ENCODE measurements at regions not wholly inside any gene's neighbourhood (a gene's known extent, or its start where the extent isn't known, plus 50 kb on each side); places are given as distances from the start of the nearest gene placed in this dataset.

DNA sequence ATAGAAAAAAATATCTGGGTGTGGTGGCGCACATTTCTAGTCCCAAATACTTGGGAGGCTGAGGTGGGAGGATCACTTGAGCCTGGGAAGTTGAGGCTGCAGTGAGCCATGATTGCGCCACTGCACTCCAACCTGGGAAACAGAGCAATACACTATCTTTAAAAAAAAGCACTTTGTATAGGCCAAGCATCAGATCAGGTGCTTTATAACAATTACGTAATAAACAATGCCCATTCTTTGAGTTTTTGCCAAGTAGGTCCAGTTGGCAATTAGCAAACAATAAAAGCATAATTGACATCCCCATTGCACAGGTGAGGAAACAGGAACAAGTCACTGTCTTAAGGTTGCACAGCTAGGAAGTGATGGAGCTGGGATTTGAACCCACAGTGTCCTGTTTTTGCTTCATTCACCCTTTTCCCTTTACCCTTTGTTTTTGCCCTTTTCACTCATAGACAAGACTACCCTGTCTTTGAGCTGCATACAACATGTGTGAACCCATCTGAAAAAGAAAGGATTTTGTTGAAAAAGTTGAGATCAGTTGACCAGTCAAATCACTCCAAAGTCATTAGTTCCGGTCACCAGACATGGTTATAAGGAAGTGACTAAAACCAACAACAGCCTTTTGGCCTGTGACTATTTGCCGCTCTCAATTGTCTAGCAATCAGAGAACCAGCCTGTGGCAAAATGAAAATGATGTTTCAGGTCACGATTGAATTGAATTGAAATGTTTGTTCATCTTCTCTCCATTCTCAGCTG is 303.6 kb downstream of the TFAP2C start:
- no peak for DNase-seq

DNA sequence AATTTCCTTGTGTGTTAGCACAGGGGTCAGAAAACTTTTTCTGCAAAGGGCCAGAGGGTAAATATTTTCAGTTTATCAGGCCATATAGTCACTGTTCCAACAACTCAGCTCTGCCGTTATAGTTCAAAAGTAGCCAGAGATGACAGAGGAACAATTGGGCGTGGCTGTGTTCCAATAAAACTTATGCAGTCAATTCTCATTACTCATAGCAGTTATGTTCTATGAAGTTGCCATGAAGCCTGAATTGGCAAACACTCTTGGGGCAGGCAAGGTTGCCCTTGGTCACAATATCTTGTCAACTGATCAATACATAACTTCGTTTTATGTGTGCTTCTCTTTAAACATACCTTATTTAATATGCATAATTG is 304.2 kb downstream of the TFAP2C start:
- DNase-seq, result no peak

DNA sequence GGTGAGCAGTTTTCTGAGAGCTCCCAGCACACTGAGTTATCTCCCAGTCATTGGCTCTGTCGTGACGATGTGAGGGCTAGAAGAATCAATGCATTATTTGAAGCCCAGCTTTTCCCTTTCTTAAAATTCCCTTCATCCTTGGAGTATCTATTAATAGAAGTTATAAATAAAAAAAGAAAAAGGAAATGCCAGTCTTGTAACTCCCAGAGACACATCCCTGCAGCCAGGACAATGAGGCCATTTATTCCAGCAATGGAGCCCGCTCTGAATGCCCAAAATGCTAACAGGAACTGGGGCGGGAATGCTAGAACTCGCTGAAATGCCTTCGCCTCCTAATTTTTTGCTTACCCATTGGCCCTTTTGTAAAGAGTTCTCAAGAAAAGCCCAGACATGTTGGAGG is 305.8 kb downstream of the TFAP2C start:
- no peak for DNase-seq

DNA sequence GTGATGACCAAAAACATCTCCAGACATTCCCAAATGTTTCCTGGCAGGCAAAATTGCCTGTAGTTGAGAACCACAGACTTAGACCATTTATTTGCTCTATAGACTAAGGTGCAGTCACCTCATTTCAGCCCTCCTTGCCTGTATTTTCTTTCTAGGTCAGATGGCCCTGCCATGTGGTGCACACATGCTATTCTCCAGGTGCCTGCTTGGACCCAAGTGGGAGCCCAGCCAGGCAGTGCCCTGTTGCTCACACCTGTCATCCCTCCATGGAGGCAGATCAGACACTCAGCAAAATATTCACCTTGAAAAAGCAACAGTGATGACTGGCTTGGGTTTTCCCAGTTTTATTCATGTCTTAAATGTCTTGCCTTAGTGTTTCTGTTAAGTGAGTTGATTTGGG is 311.4 kb downstream of the TFAP2C start:
- DNase-seq, result no peak

DNA sequence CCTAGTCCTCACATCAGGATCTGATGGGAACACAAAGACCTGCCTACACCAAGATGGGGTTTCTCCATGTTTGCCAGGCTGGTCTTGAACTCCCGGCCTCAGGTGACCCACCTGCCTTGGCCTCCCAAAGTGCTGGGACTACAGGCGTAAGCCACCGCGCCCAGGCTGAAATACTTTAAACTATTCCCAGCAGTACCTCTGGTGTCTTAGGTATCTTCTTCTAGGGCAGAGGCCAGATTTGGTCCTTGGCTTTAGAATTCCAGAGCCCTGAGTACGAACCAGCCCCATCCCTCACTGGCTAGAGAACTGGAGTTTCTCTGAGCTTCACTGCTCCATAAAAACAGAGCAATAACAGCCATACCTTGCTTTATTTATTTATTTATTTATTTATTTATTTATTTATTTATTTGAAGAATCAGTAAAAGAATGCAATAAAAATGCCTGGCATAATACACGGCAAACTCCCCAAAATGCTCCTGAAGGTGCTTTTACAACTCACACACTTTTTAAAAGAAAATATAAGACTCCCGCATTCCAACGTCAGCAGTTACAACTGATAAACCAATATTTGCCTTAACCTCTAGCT is 312.1 kb downstream of the TFAP2C start:
- DNase-seq, result no peak

DNA sequence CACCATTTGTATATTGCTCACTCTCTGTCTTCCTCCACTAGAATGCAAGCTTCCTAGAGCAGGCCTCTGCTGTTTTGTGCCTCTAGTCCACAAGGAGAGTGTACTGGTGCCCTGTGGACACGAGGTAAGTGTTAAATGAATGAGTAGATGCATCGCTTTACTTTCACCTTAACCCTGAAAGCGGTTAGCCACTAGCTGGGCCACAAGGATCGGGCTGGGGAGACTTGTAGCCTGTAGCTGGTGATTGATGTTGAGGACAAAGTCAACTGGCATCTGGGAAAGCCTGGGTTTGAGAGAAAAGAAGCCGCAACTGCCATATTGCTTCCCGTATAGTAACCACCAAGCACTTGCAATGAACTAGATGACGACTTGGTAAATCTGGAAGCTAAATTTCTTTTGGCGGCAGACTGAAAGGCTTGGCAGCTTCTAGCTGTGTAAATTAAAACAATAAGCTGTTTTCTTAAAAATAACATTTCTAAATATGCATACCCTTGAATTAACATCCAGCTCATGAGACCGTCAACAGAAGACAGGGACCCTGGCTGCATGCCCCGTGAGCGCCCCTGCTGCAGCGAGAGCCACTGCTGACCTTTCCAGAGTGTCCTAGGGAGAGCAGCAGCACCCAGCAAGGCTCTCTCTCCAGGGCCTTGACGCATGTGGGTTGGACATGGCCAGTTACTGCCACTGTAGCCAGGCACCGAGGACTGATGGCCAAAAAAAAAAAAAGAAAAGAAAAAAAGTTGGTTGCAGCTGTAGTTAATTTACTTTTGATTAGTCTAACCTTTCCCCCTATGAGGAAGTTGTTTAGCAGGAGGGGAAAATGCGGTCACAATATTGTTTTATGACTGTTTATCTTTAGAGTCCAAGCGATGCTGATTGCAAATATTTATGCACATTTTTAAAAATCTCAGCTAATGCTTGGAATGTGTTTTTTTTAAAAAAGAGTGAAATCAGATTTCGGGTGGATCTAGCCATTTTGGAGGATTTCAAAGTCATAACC is 315.1 kb downstream of the TFAP2C start:
- DNase-seq, result no peak

DNA sequence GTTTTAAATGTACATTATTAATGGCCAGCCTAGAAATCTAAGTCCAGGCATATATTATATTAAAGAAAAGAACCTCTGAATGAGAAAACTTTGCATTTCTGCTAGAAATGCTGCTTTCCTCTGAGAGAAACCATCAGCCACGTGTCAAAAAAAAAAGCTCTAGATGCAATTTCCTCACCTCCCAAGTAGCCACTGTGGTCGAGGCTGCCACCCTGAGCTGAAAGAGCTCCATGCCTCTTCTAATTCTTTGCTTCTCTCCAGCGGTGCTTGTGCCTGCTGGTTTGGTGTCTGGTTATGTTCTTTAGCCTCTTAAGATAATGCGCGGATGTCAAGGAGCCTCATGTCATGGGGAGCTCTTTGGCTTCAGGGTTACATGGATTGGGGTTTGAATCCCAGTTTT is 316.0 kb downstream of the TFAP2C start:
- no peak for DNase-seq

DNA sequence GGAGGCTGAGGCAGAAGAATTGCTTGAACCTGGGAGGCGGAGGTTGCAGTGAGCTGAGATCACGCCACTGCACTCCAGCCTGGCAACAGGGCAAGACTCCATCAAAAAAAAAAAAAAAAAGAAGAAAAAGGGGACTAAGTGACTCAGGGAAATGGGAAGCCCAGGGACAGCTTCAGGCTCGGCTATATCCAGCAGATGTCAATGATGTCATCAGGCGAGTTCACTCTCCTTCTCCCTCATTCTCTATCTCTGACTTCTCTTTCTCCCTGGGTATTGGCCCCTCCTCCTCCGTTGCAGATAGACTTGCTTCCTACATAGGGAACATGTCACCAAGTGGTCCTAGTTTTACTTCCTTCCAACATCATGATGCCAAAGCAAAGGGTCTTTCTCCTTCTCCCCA is 316.8 kb downstream of the TFAP2C start:
- DNase-seq, result no peak

DNA sequence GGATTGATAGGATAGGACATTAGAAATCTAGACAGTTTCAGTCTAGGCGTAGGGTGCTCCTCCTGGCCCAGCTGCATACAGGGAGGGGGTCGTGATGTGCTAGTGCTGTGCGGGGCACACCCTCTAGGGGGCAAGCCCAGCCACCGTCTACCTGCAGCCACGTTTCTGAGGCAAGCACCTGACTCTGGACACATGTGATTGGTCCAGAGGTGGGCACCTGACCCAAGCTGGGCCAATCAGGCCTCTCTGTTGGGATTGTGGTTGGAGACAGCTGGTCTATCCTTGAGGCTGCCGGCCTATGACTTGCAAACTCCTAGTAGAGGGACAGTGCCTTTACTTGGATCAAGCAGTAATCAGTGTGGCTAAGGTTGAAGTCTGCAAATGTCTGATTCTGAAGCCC is 317.1 kb downstream of the BMP7 start:
- no peak for DNase-seq

DNA sequence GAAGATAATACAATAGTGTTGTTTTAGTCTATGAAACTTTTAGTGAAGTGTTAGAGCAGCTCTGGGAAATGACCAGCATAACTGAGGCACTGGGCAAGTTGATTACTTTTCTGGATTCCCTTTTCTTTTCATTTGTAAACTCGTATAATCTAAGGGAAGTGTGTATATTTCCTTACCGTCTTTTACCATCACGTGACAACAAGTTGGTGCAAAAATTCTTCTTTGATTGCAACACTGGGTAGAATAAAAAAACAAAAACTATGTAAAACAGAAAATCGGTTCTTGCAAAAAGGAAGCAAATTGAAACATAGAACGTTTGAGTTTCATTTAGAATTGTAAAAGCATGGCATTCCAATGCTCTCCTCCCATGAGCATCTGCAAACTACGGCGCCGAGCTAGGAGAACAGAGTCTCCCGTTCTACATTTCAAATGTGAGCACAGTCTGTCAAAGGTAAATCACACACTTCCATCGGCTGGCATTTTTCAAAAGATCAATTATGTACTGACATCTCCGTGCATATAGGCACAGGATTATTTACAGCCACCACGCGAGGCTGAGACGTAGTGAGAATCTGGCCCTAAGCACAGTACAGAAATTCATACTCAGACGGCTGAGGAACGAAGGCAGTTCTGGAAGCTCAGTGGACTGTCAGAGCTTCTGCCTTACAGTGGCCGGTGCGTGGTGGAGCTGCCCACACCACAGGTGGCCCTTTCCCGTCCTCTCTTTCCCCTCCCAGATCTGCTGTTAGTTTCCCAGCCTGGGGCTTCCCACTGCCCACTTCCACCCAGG is 314.0 kb downstream of the BMP7 start:
- no peak for DNase-seq

DNA sequence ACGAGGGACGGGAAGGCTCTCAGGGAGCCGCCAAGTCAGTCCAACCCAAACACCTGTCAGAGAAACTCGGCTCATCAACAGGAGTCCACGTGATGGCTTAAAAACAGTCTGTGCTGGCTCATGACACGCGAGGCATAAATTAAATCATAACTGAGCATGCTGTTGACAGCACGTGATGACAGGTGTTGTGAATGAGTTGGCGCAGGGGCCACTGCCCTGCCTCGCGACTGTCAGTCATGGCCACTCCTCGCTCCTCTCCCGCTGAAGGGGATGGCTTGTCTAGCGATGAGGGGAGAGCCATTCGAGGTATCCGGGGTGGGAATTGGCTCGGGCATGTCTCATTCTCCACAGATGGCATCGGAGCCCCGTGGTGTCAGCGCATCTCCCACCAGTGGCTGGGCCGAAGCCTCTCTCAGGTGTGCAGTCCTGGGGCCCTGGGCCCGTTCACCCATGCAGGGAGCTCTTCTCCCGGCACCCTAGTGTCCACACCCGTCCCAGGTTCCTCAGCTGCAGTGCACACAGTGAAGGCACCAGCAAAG is 313.3 kb downstream of the BMP7 start:
- DNase-seq, result no peak

DNA sequence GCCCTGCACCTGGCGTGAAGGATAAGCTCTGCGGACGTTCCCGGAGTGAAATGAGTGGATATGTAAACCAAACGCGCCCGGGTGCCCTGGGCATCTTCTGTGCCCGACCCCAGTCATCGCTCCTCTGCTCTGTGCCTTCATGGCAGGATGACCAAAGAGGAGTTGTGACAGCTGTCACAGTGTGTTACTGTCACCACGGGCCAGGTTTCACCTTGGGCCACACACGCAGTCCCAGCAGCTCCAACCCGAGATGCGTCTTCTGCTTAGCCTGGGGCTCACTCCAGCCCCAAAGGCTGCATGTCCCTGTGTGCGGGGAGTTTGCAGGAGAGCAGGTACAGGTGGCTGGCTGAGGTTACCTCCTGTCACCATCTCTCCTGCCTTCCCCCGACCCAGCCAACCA is 311.6 kb downstream of the BMP7 start:
- DNase-seq, result no peak

DNA sequence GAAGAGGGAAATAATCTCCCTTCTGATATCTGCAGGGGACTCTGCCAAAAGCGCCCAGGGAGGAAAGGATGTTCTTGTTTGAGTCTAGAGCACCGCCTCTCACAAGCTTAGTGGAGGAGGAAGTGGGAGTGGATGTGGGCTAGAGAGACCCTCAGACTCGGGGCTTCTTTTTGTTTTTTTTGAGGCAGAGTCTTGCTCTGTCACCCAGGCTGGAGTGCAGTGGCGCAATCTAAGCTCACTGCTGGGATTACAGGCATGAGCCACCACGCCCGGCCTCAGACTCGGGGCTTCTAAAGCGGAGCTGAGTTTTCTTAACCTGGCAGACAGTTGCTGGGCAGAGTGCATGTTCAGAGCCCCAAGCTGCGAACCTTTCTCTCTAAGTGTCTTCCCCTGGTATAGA is 310.8 kb downstream of the BMP7 start:
- DNase-seq, result no peak

DNA sequence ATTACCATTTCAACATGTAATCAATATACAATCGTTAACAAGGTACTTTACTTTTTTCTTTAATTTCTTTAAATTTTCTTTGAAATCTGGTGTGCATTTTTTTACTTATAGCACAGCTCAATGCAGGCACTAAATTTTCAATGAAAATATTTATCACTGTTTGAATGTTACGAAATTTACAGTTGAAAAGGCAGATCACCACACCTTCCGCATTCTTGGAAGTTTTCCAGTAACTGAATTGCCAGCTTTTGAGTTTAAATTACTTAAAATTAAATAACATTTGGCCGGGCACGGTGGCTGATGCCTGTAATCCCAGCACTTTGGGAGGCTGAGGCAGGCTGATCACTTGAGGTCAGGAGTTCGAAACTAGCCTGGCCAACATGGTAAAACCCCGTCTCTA is 309.9 kb downstream of the BMP7 start:
- DNase-seq, result no peak

DNA sequence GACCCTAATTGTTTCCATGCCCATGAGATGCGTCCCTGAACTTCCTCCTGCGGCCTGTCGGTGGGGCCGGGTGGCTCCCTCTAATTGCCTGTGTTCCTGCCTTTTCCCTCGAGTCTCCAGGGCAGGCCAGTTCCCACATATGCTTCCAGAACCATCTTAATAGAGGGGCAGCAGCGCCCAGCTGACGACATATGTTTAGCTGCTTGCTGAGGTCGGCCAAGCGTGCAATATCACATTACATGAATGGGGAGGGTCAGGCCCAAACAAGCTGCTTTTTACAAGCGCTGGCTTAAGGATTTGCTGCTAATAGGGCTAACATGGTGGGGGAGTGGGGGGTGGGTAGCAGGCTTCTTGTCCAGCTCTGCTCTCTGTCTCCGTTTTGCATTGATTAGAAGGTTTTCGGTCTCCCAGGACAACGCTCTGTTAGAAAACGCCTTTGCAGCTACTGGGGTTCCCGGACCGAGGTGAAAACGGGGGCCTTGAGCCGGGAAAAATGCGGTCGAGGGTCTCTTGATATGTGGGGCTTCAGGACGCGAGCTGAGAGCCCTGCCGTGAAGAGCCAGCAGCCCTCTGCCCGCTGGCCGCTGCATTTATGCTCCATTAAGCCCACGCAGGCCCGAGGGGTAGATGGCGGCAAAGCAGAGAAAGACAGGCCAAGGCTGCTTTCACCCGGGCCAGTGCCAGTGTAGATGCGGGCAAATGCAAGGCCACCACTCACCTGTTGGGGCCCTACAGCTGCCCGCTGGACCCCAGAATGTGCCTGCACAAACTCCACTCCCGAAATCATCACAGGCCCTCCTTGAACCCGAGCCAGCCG is 308.5 kb downstream of the BMP7 start:
- no peak for DNase-seq

DNA sequence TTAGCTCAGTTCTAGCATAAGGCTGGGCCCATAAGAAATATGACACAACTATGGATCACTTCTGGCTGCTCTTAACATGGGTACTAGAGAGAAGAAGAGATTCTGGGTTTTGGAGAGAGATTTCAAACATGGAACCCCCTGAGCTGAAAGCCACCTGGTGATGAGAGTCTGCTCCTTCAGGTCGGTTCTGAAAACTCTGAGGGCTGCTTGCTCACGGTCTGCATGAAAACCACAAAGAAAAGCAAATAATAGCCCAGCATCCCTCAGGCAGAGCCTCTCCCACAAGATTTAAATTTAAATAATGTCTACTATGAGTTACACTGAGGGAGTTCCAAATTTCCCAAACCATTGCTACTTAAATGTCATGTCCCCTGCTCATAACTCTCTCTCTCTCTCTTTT is 301.5 kb downstream of the BMP7 start:
- no peak for DNase-seq

DNA sequence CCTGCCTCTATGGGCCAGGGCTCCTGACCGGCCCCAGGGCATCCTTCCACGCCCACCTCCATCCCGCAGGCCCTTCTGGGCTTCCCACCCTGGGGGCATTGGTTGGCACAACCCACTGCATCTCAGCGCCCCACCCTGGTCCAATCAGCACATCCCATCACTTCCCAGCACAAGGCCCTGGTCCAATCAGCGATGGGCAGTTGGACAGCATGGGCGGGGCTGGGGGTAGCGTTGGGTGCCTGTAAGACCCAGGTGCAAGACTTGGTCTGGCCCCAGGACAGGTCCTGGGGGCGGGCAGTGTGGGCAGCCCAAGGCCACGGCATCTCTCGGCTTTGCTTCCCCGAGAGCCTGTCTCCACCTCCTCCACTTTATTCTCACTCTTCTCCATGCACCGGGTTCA is 298.5 kb downstream of the BMP7 start:
- no peak for DNase-seq

DNA sequence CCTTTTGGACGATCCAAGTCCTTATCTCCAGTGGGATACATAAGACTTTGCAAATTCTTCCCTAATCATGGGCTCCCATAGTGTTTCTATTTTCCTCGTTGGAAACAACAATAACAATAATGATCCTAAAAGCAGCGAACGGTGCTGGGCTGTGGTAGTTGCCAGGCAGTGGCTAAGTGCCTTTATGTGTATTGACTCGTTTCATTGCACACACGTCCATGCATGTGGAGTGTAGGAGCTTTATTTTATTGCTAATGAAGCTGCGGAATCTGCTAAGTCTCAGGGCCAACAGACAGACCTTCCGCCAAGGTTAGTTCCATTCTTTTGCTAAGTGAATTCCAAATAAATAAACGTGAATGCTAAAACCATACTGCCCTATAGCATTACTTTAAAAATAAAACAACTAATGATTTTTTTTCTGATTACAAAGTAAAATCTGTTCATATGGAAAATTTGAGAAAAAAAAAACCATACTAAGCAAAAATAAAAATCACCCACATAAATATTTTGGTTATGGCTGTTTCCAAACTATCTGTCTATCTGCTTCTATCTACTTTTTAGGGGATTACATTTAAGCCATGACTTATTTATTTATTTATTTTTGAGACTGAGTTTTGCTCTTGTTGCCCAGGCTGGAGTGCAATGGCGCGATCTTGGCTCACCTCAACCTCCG is 297.9 kb downstream of the BMP7 start:
- no peak for DNase-seq

DNA sequence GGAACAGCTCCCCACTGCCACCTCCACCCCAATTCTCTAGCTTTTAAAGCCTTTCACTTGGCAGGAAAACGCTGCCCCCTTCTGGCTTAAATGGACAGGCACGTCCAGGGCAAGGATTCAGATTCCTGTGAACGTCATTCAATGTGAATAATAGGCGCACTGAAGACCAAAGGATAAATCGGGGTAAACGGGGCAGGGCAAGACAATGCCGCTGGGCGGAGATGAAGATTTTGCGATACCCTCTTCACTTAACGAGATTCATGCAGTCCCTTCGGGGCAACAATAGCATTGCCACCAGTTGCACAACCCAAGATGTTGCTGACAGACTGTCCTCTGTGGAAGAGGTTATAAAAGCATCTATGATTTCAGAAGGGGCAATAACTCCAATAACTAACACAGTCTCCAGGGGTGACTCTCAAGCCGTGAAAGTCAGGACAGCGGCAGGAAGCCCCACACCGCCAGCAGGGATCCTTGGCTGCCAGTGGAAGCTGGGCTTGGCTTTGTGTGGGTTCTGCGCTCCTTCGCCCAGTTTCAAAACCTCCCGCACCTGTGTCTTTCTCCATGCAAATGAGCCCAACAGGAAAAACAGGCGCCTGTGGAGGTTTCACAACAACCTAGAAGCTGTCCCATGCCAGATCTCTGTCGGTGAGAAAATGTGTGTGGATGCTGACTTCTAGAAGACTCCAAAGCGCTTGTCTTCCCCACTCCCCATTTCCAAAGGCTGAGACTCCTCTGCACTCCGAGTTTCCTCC is 291.8 kb downstream of the BMP7 start:
- peak; percentile 20 for DNase-seq

DNA sequence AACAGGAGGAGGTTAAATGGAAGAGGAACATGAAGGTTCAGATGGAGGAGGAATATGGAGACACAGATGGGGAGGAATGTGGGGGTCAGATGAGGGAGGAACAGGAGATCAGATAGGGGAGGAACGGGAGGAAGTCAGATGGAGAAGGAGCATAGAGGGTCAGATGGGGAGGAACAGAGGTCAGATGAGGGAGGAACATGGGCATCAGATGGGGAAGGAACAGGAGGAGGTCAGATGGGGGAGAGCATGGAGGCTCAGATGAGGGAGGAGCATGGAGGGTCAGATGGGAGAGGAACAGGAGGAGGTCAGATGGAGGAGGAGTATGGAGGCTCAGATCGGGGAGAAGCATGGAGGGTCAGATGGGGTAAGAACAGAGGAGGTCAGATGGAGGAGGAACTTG is 290.6 kb downstream of the BMP7 start:
- no peak for DNase-seq

DNA sequence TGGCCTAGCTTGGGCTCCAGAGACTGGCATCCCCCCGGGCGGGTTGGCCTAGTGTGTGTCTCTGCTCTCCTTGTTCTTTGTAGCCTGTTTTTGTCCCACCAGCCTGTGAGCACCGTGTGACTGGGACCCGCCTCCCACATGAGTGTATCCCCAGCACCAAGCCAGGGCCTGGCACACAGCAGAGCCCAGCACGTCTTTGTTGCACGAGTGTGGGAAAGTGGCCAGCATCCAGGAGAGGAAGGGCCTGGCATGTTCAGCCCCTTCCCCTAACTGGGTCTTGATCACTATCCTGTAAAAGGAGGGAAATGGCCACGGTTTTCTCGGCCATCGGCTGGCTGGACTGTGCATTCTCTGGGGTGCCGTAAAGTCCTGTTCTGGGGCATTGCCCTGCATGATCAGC is 290.1 kb downstream of the BMP7 start:
- no peak for DNase-seq

Measured in NCI-H226 (cell line).